OCI-LY1 (cell line): ENCODE measurements at regions not wholly inside any gene's neighbourhood (a gene's known extent, or its start where the extent isn't known, plus 50 kb on each side); places are given as distances from the start of the nearest gene placed in this dataset.

ENCODE experiments used
- H2AFZ ChIP-seq: fragments of 200-600 bp; sonication (generic), shearing (Covaris generic); 2 replicates; pipeline ENCODE4 v1.6.0; 2014; ENCODE audit warnings: antibody characterized with exemption, mild to moderate bottlenecking, low read length
- H3F3A ChIP-seq: fragments of 200-600 bp; sonication (generic), shearing (Covaris generic); 2 replicates; pipeline ENCODE4 v1.6.0; 2014; ENCODE audit warnings: mild to moderate bottlenecking, antibody characterized with exemption, low read length, moderate library complexity; ENCODE audit not compliant: insufficient read depth
- H3K27ac ChIP-seq: fragments of 200-600 bp; sonication (generic); 2 replicates; pipeline ENCODE4 v1.5.1; 2014; ENCODE audit warnings: low read length, mixed run types, mild to moderate bottlenecking, low read depth; ENCODE audit not compliant: poor library complexity, severe bottlenecking
- H3K27me3 ChIP-seq: fragments of 200-600 bp; sonication (generic); 2 replicates; pipeline ENCODE4 v1.6.0; 2014; ENCODE audit warnings: antibody characterized with exemption, mild to moderate bottlenecking, low read length, moderate library complexity; ENCODE audit not compliant: insufficient read depth
- H3K36me3 ChIP-seq: fragments of 200-600 bp; sonication (generic); 2 replicates; pipeline ENCODE4 v1.6.1; 2014; ENCODE audit warnings: mild to moderate bottlenecking, antibody characterized with exemption, low read length, moderate library complexity, mixed read lengths; ENCODE audit not compliant: insufficient read depth
- H3K4me1 ChIP-seq: fragments of 200-600 bp; sonication (generic); 2 replicates; pipeline ENCODE4 v1.5.1; 2014; ENCODE audit warnings: mild to moderate bottlenecking, low read length, moderate library complexity; ENCODE audit not compliant: insufficient read depth, severe bottlenecking
- H3K4me2 ChIP-seq: fragments of 200-600 bp; sonication (generic), shearing (Covaris generic); 2 replicates; pipeline ENCODE4 v1.6.1; 2014; ENCODE audit warnings: low read length
- H3K4me3 ChIP-seq: fragments of 200-600 bp; sonication (generic); 2 replicates; pipeline ENCODE4 v1.5.1; 2014; ENCODE audit warnings: low read length, low read depth, mild to moderate bottlenecking, mixed read lengths; ENCODE audit not compliant: poor library complexity, severe bottlenecking
- H3K79me2 ChIP-seq: fragments of 200-600 bp; shearing (Covaris generic); 2 replicates; pipeline ENCODE4 v1.6.1; 2016; ENCODE audit warnings: mixed run types, low read length, mixed read lengths; ENCODE audit not compliant: insufficient read depth
- H3K9ac ChIP-seq: fragments of 200-600 bp; sonication (generic), shearing (Covaris generic); 2 replicates; pipeline ENCODE4 v1.6.1; 2014; ENCODE audit warnings: mild to moderate bottlenecking, low read length, mixed read lengths
- H3K9me2 ChIP-seq: fragments of 200-600 bp; sonication (generic), shearing (Covaris generic); 2 replicates; pipeline ENCODE4 v1.6.1; 2014; ENCODE audit warnings: low read depth, mild to moderate bottlenecking, low read length, mixed read lengths
- H3K9me3 ChIP-seq: fragments of 200-600 bp; shearing (Covaris generic); 2 replicates; pipeline ENCODE4 v1.6.1; 2014; ENCODE audit warnings: low read length, mixed read lengths
- H4K20me1 ChIP-seq: fragments of 200-600 bp; sonication (generic), shearing (Covaris generic); 2 replicates; pipeline ENCODE4 v1.6.0; 2016; ENCODE audit warnings: mild to moderate bottlenecking, low read length; ENCODE audit not compliant: insufficient read depth
- CTCF ChIP-seq: fragments of 200-600 bp; sonication (generic), shearing (Covaris generic); IDR thresholded peaks from 2 replicates; pipeline ENCODE4 v1.5.1; 2017; ENCODE audit warnings: mild to moderate bottlenecking, antibody characterized with exemption, low read length, moderate library complexity, mixed read lengths
- EZH2 ChIP-seq: fragments of 200-600 bp; sonication (generic), shearing (Covaris generic); IDR thresholded peaks from 2 replicates; pipeline ENCODE4 v1.8.0; 2017; ENCODE audit warnings: borderline replicate concordance, mixed run types, mild to moderate bottlenecking, antibody characterized with exemption, low read length, moderate library complexity, mixed read lengths

- Histone ChIP-seq H3F3A (no peaks in the 10 kb centered on the region), H4K20me1 (no peaks in the 10 kb centered on the region), H3K4me2 (no peak overlapping the region), H3K79me2 (no peaks in the 10 kb centered on the region), H3K9ac (no peak overlapping the region), H3K9me3 (no peaks in the 10 kb centered on the region), H3K27me3 (no peaks in the 10 kb centered on the region), H3K9me2 (no peaks in the 10 kb centered on the region), H3K36me3 (no peaks in the 10 kb centered on the region), H2AFZ (no peak overlapping the region), H3K27ac (no peak overlapping the region), H3K4me1 (no peaks in the 10 kb centered on the region), H3K4me3 (no peak overlapping the region)
- TF ChIP-seq EZH2 = no peak
- TF ChIP-seq CTCF = no peak
Measured at GRCh38 chr3:177578488-177578887, 381.2 kb upstream of the TBL1XR1 start.

GRCh38 chr3:177579419-177579818, 382.1 kb upstream of the TBL1XR1 start:
- H3K4me2 ChIP-seq = no peak overlapping the region
- TF ChIP-seq CTCF (no peak), EZH2 (no peak)
- no peak overlapping the region for H3K9ac ChIP-seq

GRCh38 chr3:177580437-177580836, 383.2 kb upstream of the TBL1XR1 start:
- H3K27ac ChIP-seq = no peak overlapping the region
- TF ChIP-seq CTCF = no peak
- TF ChIP-seq EZH2 = no peak
- no peaks in the 10 kb centered on the region for H3K36me3 ChIP-seq
- no peaks in the 10 kb centered on the region for H3K79me2 ChIP-seq
- no peaks in the 10 kb centered on the region for H4K20me1 ChIP-seq
- H3K27me3 ChIP-seq = no peaks in the 10 kb centered on the region
- H3K9me3 ChIP-seq = no peaks in the 10 kb centered on the region
- no peaks in the 10 kb centered on the region for H3F3A ChIP-seq
- no peak overlapping the region for H3K9ac ChIP-seq
- no peak overlapping the region for H3K4me3 ChIP-seq
- no peaks in the 10 kb centered on the region for H3K9me2 ChIP-seq
- no peak overlapping the region for H2AFZ ChIP-seq
- no peak overlapping the region for H3K4me2 ChIP-seq
- no peaks in the 10 kb centered on the region for H3K4me1 ChIP-seq

More at GRCh38 chr3:177579419-177579818, 382.1 kb upstream of the TBL1XR1 start:
- Histone ChIP-seq H3K27ac (no peak overlapping the region), H3K4me3 (no peak overlapping the region), H3K4me1 (no peaks in the 10 kb centered on the region), H3K36me3 (no peaks in the 10 kb centered on the region), H3K79me2 (no peaks in the 10 kb centered on the region), H3K9me2 (no peaks in the 10 kb centered on the region), H3F3A (no peaks in the 10 kb centered on the region), H2AFZ (no peak overlapping the region), H4K20me1 (no peaks in the 10 kb centered on the region), H3K9me3 (no peaks in the 10 kb centered on the region), H3K27me3 (no peaks in the 10 kb centered on the region)
